Adrenal gland (tissue), 5 donors: ENCODE measurements at regions not wholly inside any gene's neighbourhood (a gene's known extent, or its start where the extent isn't known, plus 50 kb on each side); places are given as distances from the start of the nearest gene placed in this dataset.

Experiments
- POLR2A ChIP-seq, 2 donors: fragments of 450-650 bp; IDR thresholded peaks; one replicate each; pipeline ENCODE4 v1.6.1; 2017; ENCODE audit warnings: antibody characterized with exemption in 2 of 2, mild to moderate bottlenecking in 2 of 2, moderate library complexity in 1 of 2
- TF ChIP-seq, protein P1 (sequence below), 6 experiments: fragments of 450-650 bp in 4 of 6; fragments of 200-600 bp in 2 of 6; sonication (generic) in 1 of 6; IDR thresholded peaks; 1 replicate in 5 of 6; 2 replicates in 1 of 6; pipeline versions ENCODE4 v1.5.1 to v1.8.0; 2016 to 2021; ENCODE audit warnings: antibody characterized with exemption in 6 of 6, mild to moderate bottlenecking in 2 of 6, moderate library complexity in 1 of 6
- donor health status: DM: no; HTN: no; CAD: no.

DNA sequence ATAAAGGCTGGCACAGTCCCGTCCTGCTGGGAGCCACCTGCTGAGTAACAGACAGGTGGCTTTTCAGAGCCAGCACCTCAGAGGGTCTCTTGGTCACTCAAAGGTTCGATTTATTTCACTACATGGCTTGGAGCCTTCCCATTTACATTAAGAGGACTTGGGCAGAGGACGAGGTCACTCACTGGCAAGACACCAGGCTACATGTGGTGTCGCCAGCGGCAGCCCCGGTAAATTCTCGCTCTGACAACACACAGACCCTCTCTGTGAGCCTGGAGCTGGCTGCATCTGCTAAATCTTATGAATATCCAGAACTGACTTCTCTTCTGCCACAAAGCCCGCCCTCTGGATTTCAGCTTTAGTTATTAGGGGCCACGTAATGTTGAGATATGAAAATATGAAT, 254.7 kb downstream of the VAPA start:
- no peak for TF ChIP-seq POLR2A (IDR thresholded peaks at IDR 0.05)
- TF ChIP-seq, protein P1, sequence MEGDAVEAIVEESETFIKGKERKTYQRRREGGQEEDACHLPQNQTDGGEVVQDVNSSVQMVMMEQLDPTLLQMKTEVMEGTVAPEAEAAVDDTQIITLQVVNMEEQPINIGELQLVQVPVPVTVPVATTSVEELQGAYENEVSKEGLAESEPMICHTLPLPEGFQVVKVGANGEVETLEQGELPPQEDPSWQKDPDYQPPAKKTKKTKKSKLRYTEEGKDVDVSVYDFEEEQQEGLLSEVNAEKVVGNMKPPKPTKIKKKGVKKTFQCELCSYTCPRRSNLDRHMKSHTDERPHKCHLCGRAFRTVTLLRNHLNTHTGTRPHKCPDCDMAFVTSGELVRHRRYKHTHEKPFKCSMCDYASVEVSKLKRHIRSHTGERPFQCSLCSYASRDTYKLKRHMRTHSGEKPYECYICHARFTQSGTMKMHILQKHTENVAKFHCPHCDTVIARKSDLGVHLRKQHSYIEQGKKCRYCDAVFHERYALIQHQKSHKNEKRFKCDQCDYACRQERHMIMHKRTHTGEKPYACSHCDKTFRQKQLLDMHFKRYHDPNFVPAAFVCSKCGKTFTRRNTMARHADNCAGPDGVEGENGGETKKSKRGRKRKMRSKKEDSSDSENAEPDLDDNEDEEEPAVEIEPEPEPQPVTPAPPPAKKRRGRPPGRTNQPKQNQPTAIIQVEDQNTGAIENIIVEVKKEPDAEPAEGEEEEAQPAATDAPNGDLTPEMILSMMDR (IDR thresholded peaks at IDR 0.05), result no peak
